Mesenchymal stem cell (in vitro differentiated cells and primary cell): ENCODE measurements at regions not wholly inside any gene's neighbourhood (a gene's known extent, or its start where the extent isn't known, plus 50 kb on each side); places are given as distances from the start of the nearest gene placed in this dataset.

ENCODE experiments used
- DNase-seq: peaks from one replicate; pipeline ENCODE4 v3.0.0-alpha.2; 2013
- H2AFZ ChIP-seq: one replicate; pipeline ENCODE4 v1.6.1; 2013; ENCODE audit warnings: low read depth, mild to moderate bottlenecking, control low read depth, inconsistent platforms, low read length, moderate library complexity
- H2AK5ac ChIP-seq: 2 replicates; pipeline ENCODE4 v1.6.1; 2013; ENCODE audit warnings: low read length, moderate library complexity, mild to moderate bottlenecking, inconsistent platforms; ENCODE audit not compliant: severe bottlenecking
- H2BK120ac ChIP-seq: one replicate; pipeline ENCODE4 v1.6.1; 2013; ENCODE audit warnings: low read depth, mild to moderate bottlenecking, inconsistent platforms, low read length, moderate library complexity
- H2BK12ac ChIP-seq, 2 experiments: one replicate each; pipeline ENCODE4 v1.6.1; 2013; ENCODE audit warnings: inconsistent platforms in 2 of 2, low read length in 2 of 2, mild to moderate bottlenecking in 2 of 2, moderate library complexity in 2 of 2, control low read depth in 1 of 2
- H2BK15ac ChIP-seq: one replicate; pipeline ENCODE4 v1.6.1; 2013; ENCODE audit warnings: mild to moderate bottlenecking, low read depth, inconsistent platforms; ENCODE audit not compliant: poor library complexity, severe bottlenecking
- H2BK5ac ChIP-seq: 2 replicates; pipeline ENCODE4 v1.6.1; 2013; ENCODE audit warnings: low read depth, mild to moderate bottlenecking, low read length, control low read depth, inconsistent platforms; ENCODE audit not compliant: poor library complexity, severe bottlenecking
- H3K14ac ChIP-seq, 2 experiments: one replicate each; pipeline ENCODE4 v1.6.1; 2013; ENCODE audit warnings: inconsistent platforms in 2 of 2, low read length in 2 of 2, control low read depth in 1 of 2, mild to moderate bottlenecking in 1 of 2, moderate library complexity in 1 of 2
- H3K18ac ChIP-seq, 2 experiments: one replicate each; pipeline ENCODE4 v1.6.1; 2013; ENCODE audit warnings: inconsistent platforms in 2 of 2, low read length in 2 of 2, control low read depth in 1 of 2, low read depth in 1 of 2, mild to moderate bottlenecking in 1 of 2
- H3K23ac ChIP-seq, 2 experiments: one replicate each; pipeline ENCODE4 v1.6.1; 2013; ENCODE audit warnings: inconsistent platforms in 2 of 2, low read length in 2 of 2, mild to moderate bottlenecking in 2 of 2, moderate library complexity in 2 of 2, control low read depth in 1 of 2
- H3K27ac ChIP-seq: 2 replicates; pipeline ENCODE4 v1.5.1; 2013; ENCODE audit warnings: mild to moderate bottlenecking, moderate library complexity, low read length, control low read depth, inconsistent platforms; ENCODE audit not compliant: poor library complexity, severe bottlenecking
- H3K27me3 ChIP-seq, 2 experiments: 2 replicates each; pipeline versions ENCODE4 v1.6.1 to v1.7.0; 2013; ENCODE audit warnings: low read length in 2 of 2, mild to moderate bottlenecking in 2 of 2, moderate library complexity in 2 of 2, control low read depth in 1 of 2, inconsistent platforms in 1 of 2; ENCODE audit not compliant: control insufficient read depth in 1 of 2, insufficient read depth in 1 of 2
- H3K36me3 ChIP-seq, 2 experiments: 2 replicates each; pipeline versions ENCODE4 v1.6.1 to v1.7.0; 2013; ENCODE audit warnings: low read length in 2 of 2, control low read depth in 1 of 2, inconsistent platforms in 1 of 2, low read depth in 1 of 2, mild to moderate bottlenecking in 1 of 2; ENCODE audit not compliant: insufficient read depth in 2 of 2, control insufficient read depth in 1 of 2
- H3K4ac ChIP-seq, 2 experiments: one replicate each; pipeline ENCODE4 v1.6.1; 2013; ENCODE audit warnings: inconsistent platforms in 2 of 2, low read length in 2 of 2, mild to moderate bottlenecking in 2 of 2, moderate library complexity in 2 of 2, control low read depth in 1 of 2, low read depth in 1 of 2
- H3K4me1 ChIP-seq: 2 replicates; pipeline ENCODE4 v1.6.1; 2013; ENCODE audit warnings: low read depth, low read length, control low read depth; ENCODE audit not compliant: control insufficient read depth, insufficient read depth
- H3K4me2 ChIP-seq: 2 replicates; pipeline ENCODE4 v1.6.1; 2013; ENCODE audit warnings: low read length, mild to moderate bottlenecking, inconsistent platforms; ENCODE audit not compliant: poor library complexity, severe bottlenecking
- H3K4me3 ChIP-seq, 2 experiments: 2 replicates each; pipeline versions ENCODE4 v1.5.1 to v1.7.0; 2013; ENCODE audit warnings: low read length in 2 of 2, mild to moderate bottlenecking in 2 of 2, control low read depth in 1 of 2, low read depth in 1 of 2; ENCODE audit not compliant: insufficient read depth in 1 of 2
- H3K79me1 ChIP-seq: replicated peaks from 2 replicates; pipeline ENCODE4 v1.6.1; 2013; ENCODE audit warnings: mild to moderate bottlenecking, control low read depth, low read length, inconsistent platforms; ENCODE audit not compliant: poor library complexity, severe bottlenecking
- H3K9ac ChIP-seq: 2 replicates; pipeline ENCODE4 v1.7.0; 2013; ENCODE audit warnings: mild to moderate bottlenecking, low read length, moderate library complexity
- H3K9me3 ChIP-seq: 2 replicates; pipeline ENCODE4 v1.7.0; 2013; ENCODE audit warnings: mild to moderate bottlenecking, low read length; ENCODE audit not compliant: control insufficient read depth
- H4K8ac ChIP-seq: one replicate; pipeline ENCODE4 v1.6.1; 2013; ENCODE audit warnings: inconsistent platforms, mild to moderate bottlenecking, low read length, moderate library complexity
- H4K91ac ChIP-seq: one replicate; pipeline ENCODE4 v1.6.1; 2013; ENCODE audit warnings: mild to moderate bottlenecking, low read length, inconsistent platforms
- WGBS: methylation state at CpG from one replicate; pipeline ENCODE4 v1.1.7; 2013; ENCODE audit warnings: mixed read lengths; 5-methylcytosine and 5-hydroxymethylcytosine counted together

- Histone ChIP-seq H3K4me3 (no peak overlapping the region), H3K18ac (no peak overlapping the region), H3K27me3 (no peaks in the 10 kb centered on the region), H3K9me3 (no peaks in the 10 kb centered on the region), H3K4ac (no peak overlapping the region), H3K4me1 (peaks cover 5% of the 10 kb centered on the region), H3K79me1 (no peaks in the 10 kb centered on the region), H2AFZ (no peak overlapping the region), H3K4me2 (no peak overlapping the region), H3K9ac (no peak overlapping the region), H2AK5ac (no peak overlapping the region), H2BK5ac (peak overlapping the region; percentile 38), H3K23ac (no peak overlapping the region), H3K27ac (peak overlapping the region; percentile 66), H4K91ac (no peak overlapping the region), H3K36me3 (no peaks in the 10 kb centered on the region), H2BK15ac (no peak overlapping the region), H4K8ac (no peak overlapping the region), H2BK120ac (no peak overlapping the region), H2BK12ac (no peak overlapping the region), H3K14ac (no peak overlapping the region)
- WGBS, result 92% methylated on average over 4 of the region's 6 CpGs
- DNase-seq, result no peak
Observed at GRCh38 chr10:28120043-28120749, 121.3 kb upstream of the ODAD2 start.

DNA sequence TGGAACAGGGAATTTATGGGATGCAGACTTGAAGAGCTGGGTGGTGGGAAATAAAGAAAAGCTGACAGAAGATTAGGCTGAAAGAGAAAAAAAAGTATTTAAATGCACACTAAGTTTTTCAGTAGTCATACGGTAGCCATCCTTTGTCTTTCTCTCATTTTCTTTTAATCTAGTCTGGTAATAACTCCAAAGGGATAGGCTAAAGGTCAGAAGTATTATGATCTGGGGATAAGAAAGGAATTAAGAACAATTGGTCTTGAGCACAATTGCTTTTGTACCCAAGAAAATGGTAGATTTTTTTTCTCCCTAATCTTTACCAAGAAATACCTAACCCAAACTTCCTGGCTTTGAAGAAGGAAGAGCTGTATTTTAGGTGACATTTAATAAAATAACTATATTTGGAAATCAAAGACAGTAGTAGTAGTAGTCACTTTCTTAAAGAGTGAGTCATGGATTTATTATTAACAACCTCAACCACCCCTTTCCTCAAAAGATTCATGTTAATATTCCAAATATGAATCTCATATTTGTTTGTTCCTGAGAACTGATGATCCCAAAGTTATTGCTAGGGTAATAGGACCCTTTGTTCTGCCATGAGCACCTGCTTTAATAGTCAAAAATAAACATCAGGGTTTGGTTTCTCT is 120.2 kb upstream of the ODAD2 start:
- no peak overlapping the region for H2AK5ac ChIP-seq
- no CpG with 5 or more reads among the region's 1 CpG for WGBS
- no peaks in the 10 kb centered on the region for H3K9me3 ChIP-seq

GRCh38 chr10:28113202-28113601 is 114.3 kb upstream of the ODAD2 start:
- no peak overlapping the region for H2AFZ ChIP-seq
- 82% methylated on average over 3 of the region's 3 CpGs for WGBS
- no peak overlapping the region for H3K27ac ChIP-seq
- no peak overlapping the region for H3K4ac ChIP-seq
- no peaks in the 10 kb centered on the region for H3K9me3 ChIP-seq
- no peak overlapping the region for H2BK120ac ChIP-seq
- no peak overlapping the region for H3K14ac ChIP-seq
- no peak overlapping the region for H3K9ac ChIP-seq
- no peak overlapping the region for H3K4me2 ChIP-seq
- H4K8ac ChIP-seq, result no peak overlapping the region
- H4K91ac ChIP-seq, result no peak overlapping the region
- no peak overlapping the region for H2AK5ac ChIP-seq
- no peak overlapping the region for H3K23ac ChIP-seq
- peaks cover 0 to 4% of the 10 kb centered on the region in 2 experiments for H3K36me3 ChIP-seq
- no peak overlapping the region for H2BK15ac ChIP-seq
- H3K4me1 ChIP-seq, result no peaks in the 10 kb centered on the region
- no peak overlapping the region for H3K4me3 ChIP-seq
- no peak overlapping the region for H3K18ac ChIP-seq
- no peak for DNase-seq
- H2BK5ac ChIP-seq, result no peak overlapping the region
- no peak overlapping the region for H2BK12ac ChIP-seq
- no peaks in the 10 kb centered on the region for H3K27me3 ChIP-seq
- peaks cover 5% of the 10 kb centered on the region for H3K79me1 ChIP-seq

More for the DNA sequence above, 120.2 kb upstream of the ODAD2 start:
- H3K36me3 ChIP-seq, result no peaks in the 10 kb centered on the region
- no peaks in the 10 kb centered on the region for H3K27me3 ChIP-seq
- H2BK5ac ChIP-seq, result no peak overlapping the region
- H3K4me2 ChIP-seq, result no peak overlapping the region
- no peak overlapping the region for H3K27ac ChIP-seq
- H2BK15ac ChIP-seq, result no peak overlapping the region
- no peak overlapping the region for H2BK120ac ChIP-seq
- no peak overlapping the region for H3K23ac ChIP-seq
- no peak overlapping the region for H3K9ac ChIP-seq
- H3K4ac ChIP-seq, result no peak overlapping the region
- no peak overlapping the region for H4K91ac ChIP-seq
- no peak for DNase-seq
- no peak overlapping the region for H2AFZ ChIP-seq
- no peak overlapping the region for H3K4me3 ChIP-seq
- H2BK12ac ChIP-seq, result no peak overlapping the region
- no peak overlapping the region for H4K8ac ChIP-seq
- H3K14ac ChIP-seq, result no peak overlapping the region
- H3K18ac ChIP-seq, result no peak overlapping the region
- peaks cover 1% of the 10 kb centered on the region for H3K79me1 ChIP-seq
- H3K4me1 ChIP-seq, result peaks cover 5% of the 10 kb centered on the region

DNA sequence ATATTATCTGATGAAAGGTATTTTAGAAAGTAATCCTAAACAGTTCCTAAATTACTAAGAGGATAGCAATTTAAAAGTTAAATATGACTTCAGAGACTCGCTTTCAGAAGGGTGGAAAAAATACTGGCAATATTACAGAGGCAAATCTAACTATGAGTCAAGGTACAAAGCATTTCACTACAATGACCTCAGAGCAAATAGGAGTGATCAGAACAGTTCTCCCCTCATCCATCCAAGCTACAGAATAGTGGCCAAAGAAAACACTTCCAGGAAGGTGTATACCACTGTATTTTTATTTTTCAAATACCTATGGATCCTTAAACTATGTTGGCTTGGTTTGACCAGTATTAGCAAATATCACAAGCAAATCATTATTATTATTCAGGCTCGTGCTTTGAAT is 112.8 kb upstream of the ODAD2 start:
- Histone ChIP-seq H3K27ac (no peak overlapping the region), H3K9me3 (no peaks in the 10 kb centered on the region), H3K4me1 (no peaks in the 10 kb centered on the region), H3K4me3 (no peak overlapping the region), H2AK5ac (no peak overlapping the region), H3K18ac (no peak overlapping the region), H2BK15ac (no peak overlapping the region), H2BK5ac (no peak overlapping the region), H3K4me2 (no peak overlapping the region), H3K14ac (no peak overlapping the region), H3K9ac (no peak overlapping the region), H4K8ac (no peak overlapping the region), H3K23ac (no peak overlapping the region), H3K79me1 (peaks cover 5% of the 10 kb centered on the region), H3K27me3 (no peaks in the 10 kb centered on the region), H2BK12ac (no peak overlapping the region), H3K4ac (no peak overlapping the region), H2AFZ (no peak overlapping the region), H3K36me3 (peaks cover 0 to 4% of the 10 kb centered on the region in 2 experiments), H4K91ac (no peak overlapping the region), H2BK120ac (no peak overlapping the region)
- DNase-seq, result no peak
- WGBS, result 98% methylated on average over 2 of the region's 2 CpGs
